ENCODE measurements at regions not wholly inside any gene's neighbourhood (a gene's known extent, or its start where the extent isn't known, plus 50 kb on each side); places are given as distances from the start of the nearest gene placed in this dataset.

- H3K4ac ChIP-seq (replicated peaks; ENCODE audit: insufficient read length, low read depth, low read length): no peak overlapping the region
- H3K56ac ChIP-seq (replicated peaks; ENCODE audit: insufficient read length, low read depth, low read length): no peak overlapping the region
- no peak overlapping the region for H4K8ac ChIP-seq (ENCODE audit: extremely low read depth, insufficient read depth, low read length)
- H4K20me1 ChIP-seq (replicated peaks in 1 of 2; ENCODE audit: control insufficient read depth in 1 of 2, insufficient read depth in 2 of 2, low read length in 2 of 2): no peaks in the 10 kb centered on the region
- no peak for FAIRE-seq
- no peak overlapping the region for H3K18ac ChIP-seq (ENCODE audit: extremely low read depth, low read length)
- H3K4me3 ChIP-seq (ENCODE audit: extremely low read depth in 1 of 4, insufficient read depth in 2 of 4, low read depth in 3 of 4, low read length in 4 of 4): no peak overlapping the region
- H3K27me3 ChIP-seq (replicated peaks in 1 of 4; ENCODE audit: control insufficient read depth in 3 of 4, extremely low read depth in 1 of 4, insufficient read depth in 3 of 4, low read length in 3 of 4): no peaks in the 10 kb centered on the region
- no peak overlapping the region for H3K4me2 ChIP-seq (ENCODE audit: insufficient read depth in 1 of 2, low read depth in 2 of 2, low read length in 2 of 2)
- H3K9me3 ChIP-seq (ENCODE audit: insufficient read depth in 2 of 2, low read depth in 1 of 2, low read length in 1 of 2): no peaks in the 10 kb centered on the region
- no peak overlapping the region for H2BK12ac ChIP-seq (ENCODE audit: low read depth, low read length)
- no peak overlapping the region for H3K23ac ChIP-seq (ENCODE audit: insufficient read length)
- H3K27ac ChIP-seq (ENCODE audit: low read depth, low read length): no peak overlapping the region
- no peak overlapping the region for H4K5ac ChIP-seq (ENCODE audit: insufficient read length, low read depth, low read length)
- H4K91ac ChIP-seq (replicated peaks; ENCODE audit: insufficient read length, low read length): no peak overlapping the region
- no peaks in the 10 kb centered on the region for H3K79me1 ChIP-seq (ENCODE audit: low read depth, low read length)
- WGBS, 2 experiments (ENCODE audit: extremely low coverage in 1 of 2, insufficient coverage in 1 of 2, insufficient read length in 1 of 2, insufficient replicate concordance in 2 of 2, low coverage in 1 of 2, low lambda C conversion rate in 2 of 2, missing lambda C conversion rate in 1 of 2): 100% methylated on average over 1 of the region's 1 CpG; no CpG with 5 or more reads in 1 of the 2 experiments
- no peak overlapping the region for H3K9ac ChIP-seq (replicated peaks in 1 of 4; ENCODE audit: extremely low read depth in 1 of 4, low read depth in 3 of 4, low read length in 3 of 4)
- no peak overlapping the region for H2BK15ac ChIP-seq (ENCODE audit: low read length)
- no peaks in the 10 kb centered on the region for H3K23me2 ChIP-seq (ENCODE audit: low read depth, low read length)
- no peak overlapping the region for H3K14ac ChIP-seq (ENCODE audit: insufficient read length)
- no peak overlapping the region for H2AFZ ChIP-seq (ENCODE audit: low read length)
- no peak overlapping the region for H2AK5ac ChIP-seq (ENCODE audit: low read depth, low read length)
- no peak overlapping the region for H2BK20ac ChIP-seq (ENCODE audit: low read length)
- H3K4me1 ChIP-seq (replicated peaks in 1 of 4; ENCODE audit: control insufficient read depth in 3 of 4, insufficient read depth in 4 of 4, low read length in 3 of 4): no peaks in the 10 kb centered on the region
- no peak for DNase-seq (ENCODE audit: low read depth in 1 of 2, low spot score in 2 of 2)
- no peak for TF ChIP-seq HDAC6 (IDR thresholded peaks at IDR 0.05; ENCODE audit: low read depth, low read length)
- TF ChIP-seq, protein P1, sequence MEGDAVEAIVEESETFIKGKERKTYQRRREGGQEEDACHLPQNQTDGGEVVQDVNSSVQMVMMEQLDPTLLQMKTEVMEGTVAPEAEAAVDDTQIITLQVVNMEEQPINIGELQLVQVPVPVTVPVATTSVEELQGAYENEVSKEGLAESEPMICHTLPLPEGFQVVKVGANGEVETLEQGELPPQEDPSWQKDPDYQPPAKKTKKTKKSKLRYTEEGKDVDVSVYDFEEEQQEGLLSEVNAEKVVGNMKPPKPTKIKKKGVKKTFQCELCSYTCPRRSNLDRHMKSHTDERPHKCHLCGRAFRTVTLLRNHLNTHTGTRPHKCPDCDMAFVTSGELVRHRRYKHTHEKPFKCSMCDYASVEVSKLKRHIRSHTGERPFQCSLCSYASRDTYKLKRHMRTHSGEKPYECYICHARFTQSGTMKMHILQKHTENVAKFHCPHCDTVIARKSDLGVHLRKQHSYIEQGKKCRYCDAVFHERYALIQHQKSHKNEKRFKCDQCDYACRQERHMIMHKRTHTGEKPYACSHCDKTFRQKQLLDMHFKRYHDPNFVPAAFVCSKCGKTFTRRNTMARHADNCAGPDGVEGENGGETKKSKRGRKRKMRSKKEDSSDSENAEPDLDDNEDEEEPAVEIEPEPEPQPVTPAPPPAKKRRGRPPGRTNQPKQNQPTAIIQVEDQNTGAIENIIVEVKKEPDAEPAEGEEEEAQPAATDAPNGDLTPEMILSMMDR (IDR thresholded peaks at IDR 0.05; ENCODE audit: control extremely low read depth in 1 of 3, insufficient read depth in 1 of 3, low read depth in 1 of 3, low read length in 3 of 3): no peak
- TF ChIP-seq, protein P2, sequence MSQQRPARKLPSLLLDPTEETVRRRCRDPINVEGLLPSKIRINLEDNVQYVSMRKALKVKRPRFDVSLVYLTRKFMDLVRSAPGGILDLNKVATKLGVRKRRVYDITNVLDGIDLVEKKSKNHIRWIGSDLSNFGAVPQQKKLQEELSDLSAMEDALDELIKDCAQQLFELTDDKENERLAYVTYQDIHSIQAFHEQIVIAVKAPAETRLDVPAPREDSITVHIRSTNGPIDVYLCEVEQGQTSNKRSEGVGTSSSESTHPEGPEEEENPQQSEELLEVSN (IDR thresholded peaks at IDR 0.05): no peak
- ChIA-PET POLR2A (ENCODE audit: partially characterized antibody) (interaction anchor here (0.6 kb wide), 1 partner anchor 1504 kb away, joined by 3 read pairs; no protein-coding TSS in a partner anchor), CTCF (ENCODE audit: partially characterized antibody) (no interaction called here)
- no peaks in the 10 kb centered on the region; a peak in 1 of 8 replicates for H3K36me3 ChIP-seq (ENCODE audit: control insufficient read depth in 2 of 4, insufficient read depth in 4 of 4, low read length in 3 of 4)
- no peaks in the 10 kb centered on the region for H3K79me2 ChIP-seq (ENCODE audit: control insufficient read depth in 1 of 2, insufficient read depth in 2 of 2, low read length in 2 of 2)
- no peak overlapping the region for H2BK5ac ChIP-seq (ENCODE audit: low read depth, low read length)
- H2BK120ac ChIP-seq (replicated peaks; ENCODE audit: low read depth, low read length): no peak overlapping the region
Observed at GRCh38 chr11:104614961-104615360, 283.3 kb downstream of the CASP12 start.

All from H1 (cell line).